Neural progenitor cell (in vitro differentiated cells): ENCODE measurements at regions not wholly inside any gene's neighbourhood (a gene's known extent, or its start where the extent isn't known, plus 50 kb on each side); places are given as distances from the start of the nearest gene placed in this dataset.

Source experiments
- DNase-seq: peaks from one replicate; pipeline ENCODE4 v3.0.0-alpha.2; 2016; ENCODE audit warnings: low spot score
- H2AFZ ChIP-seq: fragments of 200-600 bp; sonication (generic); replicated peaks from 2 replicates; pipeline ENCODE4 v1.6.1; 2016; ENCODE audit warnings: antibody characterized with exemption
- H3F3A ChIP-seq: fragments of 200-600 bp; sonication (generic); 2 replicates; pipeline ENCODE4 v1.6.1; 2016; ENCODE audit warnings: antibody characterized with exemption, low read depth
- H3K27ac ChIP-seq: fragments of 200-600 bp; sonication (generic); 2 replicates; pipeline ENCODE4 v1.5.1; 2016; ENCODE audit warnings: mild to moderate bottlenecking
- H3K27me3 ChIP-seq: fragments of 200-600 bp; sonication (generic); 2 replicates; pipeline ENCODE4 v1.6.1; 2016; ENCODE audit warnings: mild to moderate bottlenecking, moderate library complexity
- H3K36me3 ChIP-seq: fragments of 200-600 bp; sonication (generic); 2 replicates; pipeline ENCODE4 v1.5.1; 2016
- H3K4me1 ChIP-seq: fragments of 200-600 bp; sonication (generic); 2 replicates; pipeline ENCODE4 v1.6.1; 2016; ENCODE audit warnings: mixed run types
- H3K4me2 ChIP-seq: fragments of 200-600 bp; sonication (generic); 2 replicates; pipeline ENCODE4 v1.6.1; 2016
- H3K4me3 ChIP-seq: fragments of 200-600 bp; sonication (generic); 2 replicates; pipeline ENCODE4 v1.5.1; 2016
- H3K79me2 ChIP-seq: fragments of 200-600 bp; sonication (generic); 2 replicates; pipeline ENCODE4 v1.6.1; 2016; ENCODE audit warnings: low read depth
- H3K9ac ChIP-seq: fragments of 200-600 bp; sonication (generic); 2 replicates; pipeline ENCODE4 v1.6.1; 2016
- H3K9me3 ChIP-seq: fragments of 200-600 bp; sonication (generic); 2 replicates; pipeline ENCODE4 v1.5.1; 2016; ENCODE audit warnings: low read depth
- H4K20me1 ChIP-seq: fragments of 200-600 bp; sonication (generic); 2 replicates; pipeline ENCODE4 v1.6.1; 2016; ENCODE audit warnings: low read depth
- H3K27ac Mint-ChIP-seq: 3 replicates; pipeline ENCODE4 v1.8.0; 2021; ENCODE audit warnings: mixed read lengths
- H3K27me3 Mint-ChIP-seq: 2 replicates; pipeline ENCODE4 v1.8.0; 2022; ENCODE audit warnings: low read depth, mild to moderate bottlenecking, inconsistent platforms, moderate library complexity, mixed read lengths; ENCODE audit not compliant: insufficient read depth
- H3K36me3 Mint-ChIP-seq: 3 replicates; pipeline ENCODE4 v1.8.0; 2021; ENCODE audit warnings: mixed read lengths
- H3K4me1 Mint-ChIP-seq: 3 replicates; pipeline ENCODE4 v1.8.0; 2021; ENCODE audit warnings: mixed read lengths
- H3K4me3 Mint-ChIP-seq: 3 replicates; pipeline ENCODE4 v1.8.0; 2021; ENCODE audit warnings: mild to moderate bottlenecking, moderate library complexity, mixed read lengths
- H3K9me3 Mint-ChIP-seq: 3 replicates; pipeline ENCODE4 v1.8.0; 2020; ENCODE audit warnings: mixed read lengths
- EZH2 ChIP-seq: fragments of 200-600 bp; sonication (generic); IDR thresholded peaks from 2 replicates; pipeline ENCODE4 v1.6.1; 2017; ENCODE audit warnings: antibody characterized with exemption, mild to moderate bottlenecking, moderate library complexity
- EZH2phosphoT487 ChIP-seq: fragments of 200-600 bp; sonication (generic); IDR thresholded peaks from 2 replicates; pipeline ENCODE4 v1.6.1; 2017; ENCODE audit warnings: antibody characterized with exemption
- TF ChIP-seq, protein P1 (sequence below): fragments of 200-600 bp; sonication (generic); IDR thresholded peaks from 2 replicates; pipeline ENCODE4 v1.5.1; 2017; ENCODE audit warnings: antibody characterized with exemption, mild to moderate bottlenecking

DNA sequence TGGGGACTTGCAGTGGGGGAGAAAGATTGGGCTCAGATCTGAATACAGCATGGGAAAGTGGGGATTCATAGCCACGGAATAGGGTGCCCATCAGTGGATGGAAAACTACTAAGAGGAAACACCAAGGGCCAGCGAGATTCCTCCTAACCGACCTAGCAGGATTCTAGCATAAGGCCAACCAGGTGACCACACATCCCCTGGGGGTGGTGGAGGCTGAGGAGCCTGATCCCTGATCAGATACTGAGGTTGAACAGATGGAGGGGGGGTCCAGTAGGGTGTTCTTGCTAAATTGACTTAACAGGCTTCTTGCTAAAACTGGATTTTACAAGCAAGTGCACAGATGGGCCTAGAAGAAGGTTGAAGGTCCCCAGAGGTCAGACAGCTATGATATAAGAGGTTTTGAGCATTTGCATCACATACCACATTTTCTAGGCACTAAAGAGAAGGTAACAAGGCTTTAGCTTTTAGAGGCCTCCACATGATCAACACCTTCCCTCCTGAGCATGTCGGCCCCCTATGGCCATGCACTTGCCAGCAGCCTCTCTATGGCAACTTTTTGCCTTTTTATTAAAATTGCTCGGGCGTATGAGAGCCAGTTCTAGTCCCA is 69.1 kb upstream of the PUDP start:
- Histone ChIP-seq H3K27me3 (no peaks in the 10 kb centered on the region), H4K20me1 (no peaks in the 10 kb centered on the region), H3K27ac (no peak overlapping the region), H3K4me2 (no peak overlapping the region), H3K79me2 (no peaks in the 10 kb centered on the region), H3K9me3 (no peaks in the 10 kb centered on the region), H3K4me3 (no peak overlapping the region), H3F3A (no peaks in the 10 kb centered on the region), H3K36me3 (no peaks in the 10 kb centered on the region), H3K4me1 (no peaks in the 10 kb centered on the region), H3K9ac (no peak overlapping the region), H2AFZ (no peak overlapping the region)
- Mint-ChIP-seq H3K36me3 (peaks cover 2% of the 10 kb centered on the region), H3K27ac (no peak overlapping the region), H3K4me1 (peaks cover 9% of the 10 kb centered on the region), H3K4me3 (no peak overlapping the region), H3K27me3 (no peaks in the 10 kb centered on the region), H3K9me3 (no peaks in the 10 kb centered on the region)
- TF ChIP-seq EZH2 (no peak), EZH2phosphoT487 (no peak)
- TF ChIP-seq, protein P1, sequence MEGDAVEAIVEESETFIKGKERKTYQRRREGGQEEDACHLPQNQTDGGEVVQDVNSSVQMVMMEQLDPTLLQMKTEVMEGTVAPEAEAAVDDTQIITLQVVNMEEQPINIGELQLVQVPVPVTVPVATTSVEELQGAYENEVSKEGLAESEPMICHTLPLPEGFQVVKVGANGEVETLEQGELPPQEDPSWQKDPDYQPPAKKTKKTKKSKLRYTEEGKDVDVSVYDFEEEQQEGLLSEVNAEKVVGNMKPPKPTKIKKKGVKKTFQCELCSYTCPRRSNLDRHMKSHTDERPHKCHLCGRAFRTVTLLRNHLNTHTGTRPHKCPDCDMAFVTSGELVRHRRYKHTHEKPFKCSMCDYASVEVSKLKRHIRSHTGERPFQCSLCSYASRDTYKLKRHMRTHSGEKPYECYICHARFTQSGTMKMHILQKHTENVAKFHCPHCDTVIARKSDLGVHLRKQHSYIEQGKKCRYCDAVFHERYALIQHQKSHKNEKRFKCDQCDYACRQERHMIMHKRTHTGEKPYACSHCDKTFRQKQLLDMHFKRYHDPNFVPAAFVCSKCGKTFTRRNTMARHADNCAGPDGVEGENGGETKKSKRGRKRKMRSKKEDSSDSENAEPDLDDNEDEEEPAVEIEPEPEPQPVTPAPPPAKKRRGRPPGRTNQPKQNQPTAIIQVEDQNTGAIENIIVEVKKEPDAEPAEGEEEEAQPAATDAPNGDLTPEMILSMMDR: no peak
- no peak for DNase-seq

DNA sequence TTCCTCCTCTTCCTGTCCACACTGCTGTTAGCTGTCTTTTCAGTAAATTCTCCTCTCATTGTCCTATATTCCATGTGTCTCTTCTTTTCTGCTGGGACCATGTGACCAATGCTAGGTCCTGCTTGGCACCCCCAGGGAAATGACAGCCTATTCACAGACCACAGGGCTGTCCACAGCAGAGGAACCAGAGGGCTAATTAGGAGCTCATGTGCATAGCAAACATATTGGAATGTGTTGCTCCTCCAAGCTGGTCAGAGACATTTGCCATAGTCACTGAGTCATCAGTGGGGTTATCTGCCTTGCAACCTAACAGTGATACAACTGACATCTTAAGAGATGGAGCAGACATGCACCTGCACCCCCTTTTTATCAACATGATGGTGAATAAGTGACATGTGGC is 67.9 kb upstream of the PUDP start:
- no peaks in the 10 kb centered on the region for H3K27me3 ChIP-seq
- H3K4me3 Mint-ChIP-seq: no peak overlapping the region
- no peaks in the 10 kb centered on the region for H3K27me3 Mint-ChIP-seq
- no peak overlapping the region for H3K27ac ChIP-seq
- H3K9me3 Mint-ChIP-seq: no peaks in the 10 kb centered on the region
- no peaks in the 10 kb centered on the region for H3K9me3 ChIP-seq
- DNase-seq: no peak
- TF ChIP-seq EZH2phosphoT487: no peak
- TF ChIP-seq EZH2: no peak
- TF ChIP-seq, protein P1: no peak
- H3K9ac ChIP-seq: no peak overlapping the region
- peaks cover 2% of the 10 kb centered on the region for H3K36me3 Mint-ChIP-seq
- no peaks in the 10 kb centered on the region for H3K4me1 ChIP-seq
- no peaks in the 10 kb centered on the region for H3K36me3 ChIP-seq
- no peaks in the 10 kb centered on the region for H3K79me2 ChIP-seq
- H4K20me1 ChIP-seq: no peaks in the 10 kb centered on the region
- H3K4me1 Mint-ChIP-seq: peaks cover 9% of the 10 kb centered on the region
- no peaks in the 10 kb centered on the region for H3F3A ChIP-seq
- no peak overlapping the region for H3K4me2 ChIP-seq
- no peak overlapping the region for H3K27ac Mint-ChIP-seq
- no peak overlapping the region for H3K4me3 ChIP-seq
- no peak overlapping the region for H2AFZ ChIP-seq

DNA sequence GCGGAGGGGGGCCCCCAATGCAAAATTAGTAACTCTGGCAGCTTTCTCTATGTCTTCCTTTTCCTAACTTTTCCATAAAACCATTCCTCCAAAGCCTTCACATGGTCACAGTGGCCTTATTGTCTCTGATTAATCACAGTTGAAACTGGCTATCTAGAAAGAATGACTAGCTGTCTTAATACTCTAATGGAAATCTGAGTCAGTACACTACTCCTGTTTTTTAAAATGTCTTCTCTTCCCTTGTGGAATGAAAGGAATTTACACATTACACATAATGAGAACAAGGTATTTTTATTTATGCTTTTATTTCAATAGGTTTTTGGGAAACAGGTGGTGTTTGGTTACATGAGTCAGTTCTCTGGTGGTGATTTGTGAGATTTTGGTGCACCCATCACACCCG is 66.3 kb upstream of the PUDP start:
- Histone ChIP-seq H3K4me2 (no peak overlapping the region), H3K36me3 (no peaks in the 10 kb centered on the region), H3K27me3 (no peaks in the 10 kb centered on the region), H3F3A (no peaks in the 10 kb centered on the region), H3K4me1 (no peaks in the 10 kb centered on the region), H3K79me2 (no peaks in the 10 kb centered on the region), H3K4me3 (no peak overlapping the region), H2AFZ (no peak overlapping the region), H3K9ac (no peak overlapping the region), H4K20me1 (no peaks in the 10 kb centered on the region), H3K9me3 (no peaks in the 10 kb centered on the region), H3K27ac (no peak overlapping the region)
- Mint-ChIP-seq H3K4me1 (peaks cover 9% of the 10 kb centered on the region), H3K27me3 (no peaks in the 10 kb centered on the region), H3K27ac (no peak overlapping the region), H3K36me3 (no peaks in the 10 kb centered on the region), H3K4me3 (no peak overlapping the region), H3K9me3 (no peaks in the 10 kb centered on the region)
- no peak for DNase-seq
- no peak for TF ChIP-seq EZH2phosphoT487
- TF ChIP-seq, protein P1: no peak
